ENCODE measurements at regions not wholly inside any gene's neighbourhood (a gene's known extent, or its start where the extent isn't known, plus 50 kb on each side); places are given as distances from the start of the nearest gene placed in this dataset.
A peak's percentile ranks its signal among the peaks of the same experiment; 100 is the strongest.

GRCh38 chr9:107137495-107138202 lies 145.4 kb upstream of the RAD23B start:
- intact Hi-C loops (cut with micrococcal nuclease), result loop anchor here (1.0 kb wide), 1 partner anchor 204 kb away; no protein-coding TSS in a partner anchor
- Mint-ChIP-seq H3K36me3 (ENCODE audit: low read depth) (no peaks in the 10 kb centered on the region), H3K27me3 (no peaks in the 10 kb centered on the region), H3K27ac (no peak overlapping the region), H3K9me3 (no peaks in the 10 kb centered on the region), H3K4me1 (no peaks in the 10 kb centered on the region), H3K4me3 (no peak overlapping the region)
- peak; percentile 60 for DNase-seq

- Mint-ChIP-seq H3K27me3 (no peaks in the 10 kb centered on the region), H3K4me1 (no peaks in the 10 kb centered on the region), H3K4me3 (no peak overlapping the region), H3K9me3 (no peaks in the 10 kb centered on the region), H3K36me3 (ENCODE audit: low read depth) (no peaks in the 10 kb centered on the region), H3K27ac (no peak overlapping the region)
- no peak for DNase-seq
- intact Hi-C loops (cut with micrococcal nuclease), result no loop called here
These were observed 144.7 kb upstream of the RAD23B start for GRCh38 chr9:107138261-107138992.

- no peak for DNase-seq
- H3K36me3 Mint-ChIP-seq (ENCODE audit: low read depth), result no peaks in the 10 kb centered on the region
- intact Hi-C loops (cut with micrococcal nuclease), result no loop called here
- H3K27ac Mint-ChIP-seq, result no peak overlapping the region
- H3K4me3 Mint-ChIP-seq, result no peak overlapping the region
- H3K27me3 Mint-ChIP-seq, result no peaks in the 10 kb centered on the region
- no peaks in the 10 kb centered on the region for H3K9me3 Mint-ChIP-seq
- no peaks in the 10 kb centered on the region for H3K4me1 Mint-ChIP-seq
These were observed 141.1 kb upstream of the RAD23B start for GRCh38 chr9:107141967-107142366.

DNA sequence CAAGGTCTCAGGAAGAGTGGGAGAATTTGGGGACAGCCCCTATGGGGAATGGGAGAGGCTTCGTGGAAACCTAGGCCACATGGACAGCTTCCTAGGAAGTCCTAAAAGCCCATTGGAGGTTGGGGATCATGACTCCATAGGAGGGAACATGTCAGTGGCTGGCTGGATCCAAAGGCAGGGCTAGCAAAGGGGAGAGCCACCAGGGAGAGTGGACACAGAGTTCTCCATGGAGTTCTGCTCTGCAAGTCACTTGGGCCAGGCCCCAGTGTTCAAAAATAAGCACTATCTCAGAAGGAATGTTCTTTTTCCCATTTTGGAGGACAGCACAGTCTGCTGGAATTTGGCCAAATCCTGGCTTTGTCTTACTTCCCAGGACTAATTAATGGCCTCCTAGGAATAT lies 140.6 kb upstream of the RAD23B start:
- no peaks in the 10 kb centered on the region for H3K4me1 Mint-ChIP-seq
- H3K4me3 Mint-ChIP-seq, result no peak overlapping the region
- intact Hi-C loops (cut with micrococcal nuclease), result no loop called here
- no peak overlapping the region for H3K27ac Mint-ChIP-seq
- no peaks in the 10 kb centered on the region for H3K9me3 Mint-ChIP-seq
- no peak for DNase-seq
- no peaks in the 10 kb centered on the region for H3K36me3 Mint-ChIP-seq (ENCODE audit: low read depth)
- H3K27me3 Mint-ChIP-seq, result no peaks in the 10 kb centered on the region

DNA sequence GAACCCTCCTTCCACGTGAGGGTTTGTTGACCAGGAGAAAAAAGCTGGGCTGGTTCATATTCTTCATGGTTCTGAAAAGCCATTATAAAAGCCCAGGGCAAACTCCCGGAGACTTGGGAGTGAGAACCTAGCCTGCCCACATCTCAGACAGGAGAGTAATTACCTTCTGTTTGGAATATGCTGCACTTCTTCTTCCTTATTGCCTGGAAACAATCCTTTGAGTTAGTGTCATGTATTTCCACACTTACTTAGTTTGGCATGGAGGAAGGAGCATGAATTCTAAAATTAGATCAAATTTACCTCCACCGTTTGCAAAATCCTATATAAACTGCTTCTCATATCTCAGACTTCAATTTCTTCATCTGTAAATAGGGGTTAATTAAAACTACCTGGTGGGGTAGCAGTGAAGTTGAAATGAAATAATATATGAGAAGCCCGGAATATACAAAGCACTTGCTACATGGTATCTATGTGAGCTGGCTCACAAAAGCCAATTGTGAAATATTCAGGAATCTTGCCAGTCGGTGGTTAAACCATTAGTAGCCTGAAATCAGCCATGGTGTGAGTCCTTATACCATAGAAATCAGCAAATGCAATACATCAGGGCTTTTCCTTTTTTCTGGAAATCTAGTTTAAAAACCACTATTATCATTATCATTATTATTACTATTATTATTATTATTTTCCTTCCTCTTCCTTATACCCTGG lies 140.0 kb upstream of the RAD23B start:
- intact Hi-C loops (cut with micrococcal nuclease), result no loop called here
- H3K36me3 Mint-ChIP-seq (ENCODE audit: low read depth), result no peaks in the 10 kb centered on the region
- H3K9me3 Mint-ChIP-seq, result no peaks in the 10 kb centered on the region
- no peak overlapping the region for H3K4me3 Mint-ChIP-seq
- no peak for DNase-seq
- H3K27me3 Mint-ChIP-seq, result no peaks in the 10 kb centered on the region
- no peak overlapping the region for H3K27ac Mint-ChIP-seq
- no peaks in the 10 kb centered on the region for H3K4me1 Mint-ChIP-seq

GRCh38 chr9:107144475-107144874 lies 138.6 kb upstream of the RAD23B start:
- H3K4me1 Mint-ChIP-seq, result no peaks in the 10 kb centered on the region
- no peak overlapping the region for H3K27ac Mint-ChIP-seq
- intact Hi-C loops (cut with micrococcal nuclease), result no loop called here
- H3K4me3 Mint-ChIP-seq, result no peak overlapping the region
- no peaks in the 10 kb centered on the region for H3K9me3 Mint-ChIP-seq
- no peaks in the 10 kb centered on the region for H3K36me3 Mint-ChIP-seq (ENCODE audit: low read depth)
- no peak for DNase-seq
- no peaks in the 10 kb centered on the region for H3K27me3 Mint-ChIP-seq

DNA sequence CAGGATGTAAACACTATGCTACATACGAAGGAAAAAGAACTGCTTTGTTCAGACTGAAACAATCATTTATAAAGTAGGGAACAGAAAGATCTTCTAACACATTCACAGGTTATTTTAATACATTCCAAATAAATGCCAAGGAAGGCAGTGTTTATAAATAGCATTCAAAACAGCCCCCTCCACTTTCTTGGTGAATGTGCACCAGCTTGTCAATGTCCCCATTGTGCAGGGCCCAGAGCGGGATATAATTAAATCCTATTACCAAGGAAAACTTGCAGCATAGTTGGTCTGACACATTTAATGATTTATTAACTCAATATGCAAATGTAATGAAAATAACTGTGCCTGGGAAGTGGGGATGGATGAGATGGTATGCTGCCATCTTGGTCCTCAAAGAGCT lies 135.9 kb upstream of the RAD23B start:
- Mint-ChIP-seq H3K4me3 (no peak overlapping the region), H3K4me1 (no peaks in the 10 kb centered on the region), H3K9me3 (no peaks in the 10 kb centered on the region), H3K36me3 (ENCODE audit: low read depth) (no peaks in the 10 kb centered on the region), H3K27ac (no peak overlapping the region), H3K27me3 (no peaks in the 10 kb centered on the region)
- no peak for DNase-seq
- intact Hi-C loops (cut with micrococcal nuclease), result no loop called here

GRCh38 chr9:107148216-107148615 lies 134.9 kb upstream of the RAD23B start:
- Mint-ChIP-seq H3K4me3 (no peak overlapping the region), H3K9me3 (no peaks in the 10 kb centered on the region), H3K36me3 (ENCODE audit: low read depth) (no peaks in the 10 kb centered on the region), H3K27ac (no peak overlapping the region), H3K27me3 (no peaks in the 10 kb centered on the region), H3K4me1 (no peaks in the 10 kb centered on the region)
- intact Hi-C loops (cut with micrococcal nuclease), result no loop called here
- DNase-seq, result no peak

GRCh38 chr9:107149756-107150155 lies 133.3 kb upstream of the RAD23B start:
- Mint-ChIP-seq H3K36me3 (ENCODE audit: low read depth) (no peaks in the 10 kb centered on the region), H3K4me1 (no peaks in the 10 kb centered on the region), H3K9me3 (no peaks in the 10 kb centered on the region), H3K27ac (no peak overlapping the region), H3K4me3 (no peak overlapping the region), H3K27me3 (no peaks in the 10 kb centered on the region)
- intact Hi-C loops (cut with micrococcal nuclease), result no loop called here
- no peak for DNase-seq

DNA sequence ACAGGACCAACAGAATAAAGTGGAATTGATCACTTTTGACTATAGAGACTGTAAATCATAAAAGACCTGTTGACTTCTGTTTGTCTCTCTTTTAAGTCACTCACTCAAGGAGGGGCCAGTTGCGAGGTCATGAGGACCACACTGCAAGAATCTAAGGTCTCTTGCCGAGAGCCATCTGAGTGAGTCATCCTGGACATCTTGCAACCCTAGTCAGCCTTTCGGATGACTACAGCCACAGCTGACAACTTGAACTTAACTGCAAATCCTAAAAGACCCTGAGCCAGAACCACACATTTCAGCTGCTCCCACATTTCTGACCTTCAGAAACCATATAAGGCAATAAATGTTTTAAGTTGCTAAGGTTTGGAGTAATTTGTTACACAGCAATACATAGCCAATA lies 129.7 kb upstream of the RAD23B start:
- H3K9me3 Mint-ChIP-seq, result no peaks in the 10 kb centered on the region
- no peaks in the 10 kb centered on the region for H3K36me3 Mint-ChIP-seq (ENCODE audit: low read depth)
- no peak overlapping the region for H3K27ac Mint-ChIP-seq
- DNase-seq, result no peak
- intact Hi-C loops (cut with micrococcal nuclease), result no loop called here
- no peaks in the 10 kb centered on the region for H3K4me1 Mint-ChIP-seq
- H3K27me3 Mint-ChIP-seq, result no peaks in the 10 kb centered on the region
- no peak overlapping the region for H3K4me3 Mint-ChIP-seq

GRCh38 chr9:107154291-107154690 lies 128.8 kb upstream of the RAD23B start:
- DNase-seq, result no peak
- intact Hi-C loops (cut with micrococcal nuclease), result no loop called here
- H3K27me3 Mint-ChIP-seq, result no peaks in the 10 kb centered on the region
- H3K9me3 Mint-ChIP-seq, result no peaks in the 10 kb centered on the region
- H3K27ac Mint-ChIP-seq, result no peak overlapping the region
- H3K4me1 Mint-ChIP-seq, result no peaks in the 10 kb centered on the region
- no peak overlapping the region for H3K4me3 Mint-ChIP-seq
- no peaks in the 10 kb centered on the region for H3K36me3 Mint-ChIP-seq (ENCODE audit: low read depth)

- intact Hi-C loops (cut with micrococcal nuclease), result no loop called here
- Mint-ChIP-seq H3K27ac (no peak overlapping the region), H3K27me3 (no peaks in the 10 kb centered on the region), H3K36me3 (ENCODE audit: low read depth) (no peaks in the 10 kb centered on the region), H3K9me3 (no peaks in the 10 kb centered on the region), H3K4me3 (no peak overlapping the region), H3K4me1 (no peaks in the 10 kb centered on the region)
- no peak for DNase-seq
These were observed 128.3 kb upstream of the RAD23B start for GRCh38 chr9:107154766-107155165.

DNA sequence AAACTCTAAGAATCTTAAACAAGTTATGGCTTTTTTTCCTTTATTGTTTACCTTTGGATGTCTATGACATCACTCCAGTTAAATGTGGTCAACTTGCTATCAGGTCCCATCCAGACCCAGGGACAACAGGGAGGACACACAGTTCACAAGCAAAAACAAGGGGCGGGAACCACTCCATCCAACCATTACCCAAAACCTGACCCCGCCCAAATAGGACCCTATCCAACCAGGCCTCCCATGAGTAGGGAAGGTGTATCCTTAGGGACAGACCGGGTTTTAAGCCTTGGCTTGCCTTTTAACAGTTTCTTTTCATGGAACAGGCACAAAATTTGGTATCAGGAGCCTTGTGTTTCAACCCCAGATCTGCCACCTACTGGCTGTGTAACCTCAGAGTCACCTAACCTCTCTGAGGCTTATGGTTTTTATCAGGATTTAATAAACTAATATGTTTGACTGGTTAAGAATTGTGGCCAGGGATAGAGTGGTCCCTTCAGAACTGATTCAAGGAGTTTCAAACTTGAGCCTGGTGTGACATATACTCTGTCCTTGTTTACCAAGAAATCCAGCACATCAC lies 127.7 kb upstream of the RAD23B start:
- Mint-ChIP-seq H3K27me3 (no peaks in the 10 kb centered on the region), H3K36me3 (ENCODE audit: low read depth) (no peaks in the 10 kb centered on the region), H3K4me3 (no peak overlapping the region), H3K27ac (no peak overlapping the region), H3K9me3 (no peaks in the 10 kb centered on the region), H3K4me1 (no peaks in the 10 kb centered on the region)
- no peak for DNase-seq
- intact Hi-C loops (cut with micrococcal nuclease), result no loop called here

DNA sequence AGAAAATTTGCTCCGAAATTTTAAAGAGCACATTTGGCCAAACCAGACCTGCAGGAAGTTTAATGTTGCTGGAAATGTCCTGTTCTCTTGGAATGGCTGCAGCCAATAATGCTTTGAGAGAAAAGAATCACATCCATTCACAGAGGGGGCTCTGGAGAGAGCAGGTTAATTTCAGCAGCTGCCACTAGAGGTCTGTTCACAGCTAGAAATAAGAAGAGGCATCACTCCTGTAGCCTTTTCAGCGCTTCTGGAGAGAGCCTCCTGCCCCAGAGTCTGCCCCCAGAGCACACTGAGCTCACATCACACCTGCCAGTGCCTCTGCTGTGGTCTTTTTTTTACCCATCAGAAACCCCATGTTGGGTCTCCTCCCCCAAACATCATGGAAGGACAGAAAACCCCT lies 124.8 kb upstream of the RAD23B start:
- intact Hi-C loops (cut with micrococcal nuclease), result no loop called here
- Mint-ChIP-seq H3K27ac (no peak overlapping the region), H3K4me3 (no peak overlapping the region), H3K9me3 (no peaks in the 10 kb centered on the region), H3K36me3 (ENCODE audit: low read depth) (no peaks in the 10 kb centered on the region), H3K27me3 (no peaks in the 10 kb centered on the region), H3K4me1 (no peaks in the 10 kb centered on the region)
- DNase-seq, result no peak

Measured in activated CD4-positive, alpha-beta T cell treated with anti-CD3 and anti-CD28 coated beads, Interleukin-2, amount 10 ng/mL, durations not matched to agents 24 days and 14 days (primary cell).